GM13977 (cell line): ENCODE measurements at regions not wholly inside any gene's neighbourhood (a gene's known extent, or its start where the extent isn't known, plus 50 kb on each side); places are given as distances from the start of the nearest gene placed in this dataset.
"Not testable (repeated sequence)": the region's sequence is repeated elsewhere in the genome, so short reads cannot be mapped to it uniquely, and the experiment has no call there.

ENCODE experiments used
- DNase-seq: peaks from one replicate; pipeline ENCODE4 v3.0.0; 2012; ENCODE audit warnings: low spot score
- CTCF ChIP-seq: IDR thresholded peaks from 2 replicates; pipeline ENCODE4 v1.5.1; 2012; ENCODE audit warnings: mild to moderate bottlenecking, control low read depth; ENCODE audit not compliant: insufficient read depth; ENCODE audit errors: extremely low read depth, missing control alignments
- in situ Hi-C: fragments of 300-500 bp; cut with MboI; formaldehyde crosslinking; loops from one replicate; pipeline ENCODE4 v1.12.0; 2022; ENCODE audit warnings: low sequenced_read_pairs, low pct_unique_long_range_greater_than_20kb, mixed read lengths, inconsistent platforms; ENCODE audit not compliant: unreplicated experiment

GRCh38 chr5:89686081-89686765, 723.3 kb downstream of the CETN3 start:
- in situ Hi-C loops, result no loop called here
- no peak for TF ChIP-seq CTCF
- DNase-seq, result no peak

GRCh38 chr5:89676634-89677033, 732.9 kb downstream of the CETN3 start:
- TF ChIP-seq CTCF, result no peak
- no peak for DNase-seq
- in situ Hi-C loops, result no loop called here

GRCh38 chr5:89673019-89673418, 736.5 kb downstream of the CETN3 start:
- in situ Hi-C loops, result no loop called here
- no peak for DNase-seq
- TF ChIP-seq CTCF, result no peak

- in situ Hi-C loops, result no loop called here
- no peak for TF ChIP-seq CTCF
- no peak for DNase-seq
Observed at GRCh38 chr5:89668821-89669220, 740.7 kb downstream of the CETN3 start.

- in situ Hi-C loops, result no loop called here
- no peak for TF ChIP-seq CTCF
- no peak for DNase-seq
Observed at GRCh38 chr5:89662499-89662898, 747.1 kb downstream of the CETN3 start.

GRCh38 chr5:89638871-89639270, 755.9 kb upstream of the MEF2C start:
- no peak for DNase-seq
- in situ Hi-C loops, result no loop called here
- TF ChIP-seq CTCF, result no peak

- in situ Hi-C loops, result not testable (repeated sequence)
Observed at GRCh38 chr5:89634176-89634575, 751.2 kb upstream of the MEF2C start.

GRCh38 chr5:89630064-89630463, 747.1 kb upstream of the MEF2C start:
- DNase-seq, in situ Hi-C loops: not testable (repeated sequence)

More at GRCh38 chr5:89634176-89634575, 751.2 kb upstream of the MEF2C start:
- DNase-seq, result not testable (repeated sequence)
